Stomach (tissue), 8 donors: ENCODE measurements at regions not wholly inside any gene's neighbourhood (a gene's known extent, or its start where the extent isn't known, plus 50 kb on each side); places are given as distances from the start of the nearest gene placed in this dataset.
A peak's percentile ranks its signal among the peaks of the same experiment; 100 is the strongest.

Experiments
- DNase-seq, 2 donors: peaks; one replicate each; pipeline versions ENCODE4 v3.0.0 to v3.0.0-alpha.2; 2013 to 2019
- H3K27ac ChIP-seq, 5 donors: fragments of 200-600 bp in 4 of 5; sonication (generic) in 4 of 5; one replicate each; pipeline ENCODE4 v1.5.1; 2013 to 2019; ENCODE audit warnings: mild to moderate bottlenecking in 1 of 5, moderate library complexity in 1 of 5
- H3K27me3 ChIP-seq, 3 donors: fragments of 200-600 bp; sonication (generic); one replicate each; pipeline ENCODE4 v1.5.1; 2017 to 2019; ENCODE audit warnings: mixed run types in 1 of 3
- H3K36me3 ChIP-seq, 4 donors: fragments of 200-600 bp; sonication (generic); 1 replicate in 3 of 4; 2 replicates in 1 of 4; pipeline ENCODE4 v1.5.1; 2016 to 2019
- H3K4me1 ChIP-seq, 4 donors: fragments of 200-600 bp; sonication (generic); one replicate each; pipeline ENCODE4 v1.5.1; 2016 to 2019
- H3K4me3 ChIP-seq, 4 donors: fragments of 200-600 bp; sonication (generic) in 3 of 4; one replicate each; pipeline ENCODE4 v1.5.1; 2016 to 2019; ENCODE audit warnings: mild to moderate bottlenecking in 1 of 4
- H3K9me3 ChIP-seq, 4 donors: fragments of 200-600 bp; sonication (generic); one replicate each; pipeline ENCODE4 v1.5.1; 2016 to 2019
- CTCF ChIP-seq, 7 experiments: fragments of 450-650 bp in 4 of 7; fragments of 200-600 bp in 3 of 7; sonication (generic) in 3 of 7; IDR thresholded peaks; one replicate each; pipeline ENCODE4 v1.5.1; 2016 to 2019; ENCODE audit warnings: antibody characterized with exemption in 7 of 7, control low read depth in 2 of 7, mild to moderate bottlenecking in 1 of 7
- EP300 ChIP-seq: sonication (generic); formaldehyde crosslinking; IDR thresholded peaks from one replicate; pipeline ENCODE4 v1.6.1; 2017; ENCODE audit warnings: antibody characterized with exemption
- POLR2A ChIP-seq, 4 donors: fragments of 450-650 bp; IDR thresholded peaks; one replicate each; pipeline ENCODE4 v1.6.1; 2016; ENCODE audit warnings: antibody characterized with exemption in 4 of 4, control low read depth in 2 of 4, mild to moderate bottlenecking in 1 of 4, moderate library complexity in 1 of 4
- POLR2AphosphoS5 ChIP-seq, 3 donors: sonication (generic); formaldehyde crosslinking; IDR thresholded peaks; one replicate each; pipeline ENCODE4 v1.6.1; 2016; ENCODE audit warnings: antibody characterized with exemption in 3 of 3
- WGBS, 5 donors: extraction: QIAGEN DNeasy Blood & Tissue Kit in 3 of 5; methylation state at CpG; one replicate each; pipeline versions ENCODE4 v1.1.5 to v1.1.7; 2013 to 2018; 5-methylcytosine and 5-hydroxymethylcytosine counted together
- intact Hi-C: fragments of 100-400 bp; cut with DNase I; formaldehyde crosslinking; loops from one replicate; pipeline ENCODE4 v1.15.1; 2023; ENCODE audit warnings: low total_unique reads
- donor health status: healthy with polysubstance abuse.
- donor health status: Bipolar disorder and iron deficiency.
- donor health status: healthy.

GRCh38 chr1:239128541-239128940 is 257.8 kb upstream of the CHRM3 start:
- intact Hi-C loops = no loop called here
- H3K27ac ChIP-seq = no peak overlapping the region
- no peak for DNase-seq
- H3K4me1 ChIP-seq = no peaks in the 10 kb centered on the region
- TF ChIP-seq EP300 = no peak
- no peak for TF ChIP-seq POLR2AphosphoS5 (IDR thresholded peaks at IDR 0.05)
- no peak overlapping the region for H3K4me3 ChIP-seq
- 60 to 66% (median 65%) methylated on average over 3 of the region's 3 CpGs for WGBS, 5 donors
- H3K36me3 ChIP-seq = no peaks in the 10 kb centered on the region
- no peaks in the 10 kb centered on the region for H3K9me3 ChIP-seq
- no peaks in the 10 kb centered on the region for H3K27me3 ChIP-seq

DNA sequence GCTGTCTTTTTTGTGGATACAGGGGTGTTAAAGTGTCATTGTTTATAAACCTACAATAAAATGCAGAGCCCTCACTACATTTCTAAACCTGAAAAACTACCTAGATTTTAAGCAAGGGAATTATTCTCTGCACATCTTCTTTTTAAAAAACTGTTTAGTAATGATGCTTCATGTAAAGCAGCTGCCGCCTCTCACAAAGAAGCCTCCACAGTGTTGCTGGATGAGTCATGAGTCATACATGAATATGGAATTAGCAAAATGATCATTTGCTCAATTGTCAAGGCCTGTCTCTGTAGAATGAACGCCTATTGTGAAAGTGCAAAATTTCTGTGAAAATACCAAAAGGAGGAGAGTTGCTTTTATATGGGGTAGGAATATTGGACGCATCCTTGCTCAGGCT is 259.5 kb upstream of the CHRM3 start:
- 85 to 97% (median 92%) methylated on average over 3 of the region's 3 CpGs for WGBS, 5 donors
- intact Hi-C loops = no loop called here

DNA sequence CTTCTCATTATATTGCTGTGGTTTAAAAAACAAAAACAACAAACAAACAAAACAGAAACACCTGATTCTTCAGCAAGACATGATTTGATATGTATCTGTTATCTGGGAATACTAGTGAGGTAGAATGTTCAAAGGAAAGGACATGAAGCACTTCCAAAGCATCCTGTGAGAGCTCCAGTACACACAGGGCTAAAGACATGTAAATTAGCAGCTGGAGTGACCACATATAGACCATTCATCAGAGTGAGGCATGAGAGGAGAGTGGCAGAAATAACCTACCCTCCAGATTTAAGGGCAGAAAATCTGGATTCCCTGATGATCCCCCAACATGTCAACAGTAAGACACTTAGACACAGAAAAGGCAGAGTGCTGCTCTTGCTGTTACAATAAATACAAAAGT is 260.5 kb upstream of the CHRM3 start:
- H3K27ac ChIP-seq = no peak overlapping the region
- H3K27me3 ChIP-seq = no peaks in the 10 kb centered on the region
- no peaks in the 10 kb centered on the region for H3K36me3 ChIP-seq
- no peak for DNase-seq
- no peak for TF ChIP-seq CTCF (IDR thresholded peaks at IDR 0.05)
- TF ChIP-seq POLR2AphosphoS5 (IDR thresholded peaks at IDR 0.05) = no peak
- TF ChIP-seq EP300 = no peak
- no peak for TF ChIP-seq POLR2A (IDR thresholded peaks at IDR 0.05)
- intact Hi-C loops = no loop called here
- H3K4me1 ChIP-seq = no peaks in the 10 kb centered on the region
- H3K4me3 ChIP-seq = no peak overlapping the region
- no peaks in the 10 kb centered on the region for H3K9me3 ChIP-seq

More for the DNA sequence above, 259.5 kb upstream of the CHRM3 start:
- H3K27me3 ChIP-seq = no peaks in the 10 kb centered on the region
- peak in 1 of 2 donors; percentile 15 for DNase-seq
- H3K36me3 ChIP-seq = no peaks in the 10 kb centered on the region
- H3K9me3 ChIP-seq = no peaks in the 10 kb centered on the region
- H3K4me3 ChIP-seq = no peak overlapping the region
- no peak overlapping the region for H3K27ac ChIP-seq
- TF ChIP-seq POLR2AphosphoS5 (IDR thresholded peaks at IDR 0.05) (no peak), CTCF (IDR thresholded peaks at IDR 0.05) (no peak), EP300 (no peak), POLR2A (IDR thresholded peaks at IDR 0.05) (no peak)
- H3K4me1 ChIP-seq = no peaks in the 10 kb centered on the region

- Histone ChIP-seq H3K27ac (no peak overlapping the region), H3K9me3 (no peaks in the 10 kb centered on the region), H3K4me3 (no peak overlapping the region), H3K36me3 (no peaks in the 10 kb centered on the region), H3K27me3 (no peaks in the 10 kb centered on the region), H3K4me1 (no peaks in the 10 kb centered on the region)
- WGBS, 5 donors = 55 to 69% (median 63%) methylated on average over 4 of the region's 4 CpGs
- intact Hi-C loops = no loop called here
- DNase-seq = no peak
- no peak for TF ChIP-seq EP300
- TF ChIP-seq POLR2AphosphoS5 (IDR thresholded peaks at IDR 0.05) = no peak
- no peak for TF ChIP-seq CTCF (IDR thresholded peaks at IDR 0.05)
These were observed 261.3 kb upstream of the CHRM3 start for GRCh38 chr1:239125027-239125426.

DNA sequence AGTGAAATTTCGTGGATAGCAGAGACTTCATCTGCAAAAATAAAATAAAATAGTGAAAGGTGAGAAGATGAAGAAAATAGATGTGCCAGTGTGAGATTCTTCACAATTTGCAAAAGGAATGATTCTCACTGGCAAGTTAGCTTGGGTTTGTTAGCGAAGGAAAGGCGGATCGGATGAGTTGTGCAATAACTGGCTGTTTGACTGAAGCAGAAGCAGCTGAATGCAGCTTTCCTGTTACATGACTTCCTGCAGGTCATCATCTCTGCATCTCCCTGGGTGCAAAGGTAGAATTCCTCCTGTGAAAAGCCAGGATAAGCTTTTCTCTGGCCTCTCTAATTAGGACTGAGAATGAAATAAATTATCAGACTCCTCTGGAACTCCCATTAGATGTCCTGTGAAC is 263.1 kb upstream of the CHRM3 start:
- no peak overlapping the region for H3K27ac ChIP-seq
- no peaks in the 10 kb centered on the region for H3K27me3 ChIP-seq
- H3K36me3 ChIP-seq = no peaks in the 10 kb centered on the region
- intact Hi-C loops = no loop called here
- H3K4me1 ChIP-seq = no peaks in the 10 kb centered on the region
- no peak overlapping the region for H3K4me3 ChIP-seq
- H3K9me3 ChIP-seq = no peaks in the 10 kb centered on the region
- WGBS, 5 donors = 71 to 86% (median 77%) methylated on average over 4 of the region's 4 CpGs
- no peak for TF ChIP-seq CTCF (IDR thresholded peaks at IDR 0.05)
- no peak for TF ChIP-seq EP300
- TF ChIP-seq POLR2A (IDR thresholded peaks at IDR 0.05) = no peak
- TF ChIP-seq POLR2AphosphoS5 (IDR thresholded peaks at IDR 0.05) = no peak
- DNase-seq = no peak
